Right atrium auricular region (tissue), 2 donors: ENCODE measurements at regions not wholly inside any gene's neighbourhood (a gene's known extent, or its start where the extent isn't known, plus 50 kb on each side); places are given as distances from the start of the nearest gene placed in this dataset.

Experiments used
- DNase-seq: peaks from one replicate; pipeline ENCODE4 v3.0.0-alpha.2; 2019; ENCODE audit warnings: low spot score
- H3K27ac ChIP-seq, 2 donors: fragments of 200-600 bp; sonication (generic); 1 replicate in 1 of 2; 2 replicates in 1 of 2; pipeline ENCODE4 v1.5.1; 2016 to 2019
- H3K27me3 ChIP-seq, 2 donors: fragments of 200-600 bp; sonication (generic); one replicate each; pipeline versions ENCODE4 v1.5.1 to v1.6.0; 2017 to 2019
- H3K36me3 ChIP-seq: fragments of 200-600 bp; sonication (generic); one replicate; pipeline ENCODE4 v1.5.1; 2016
- H3K4me1 ChIP-seq, 2 donors: fragments of 200-600 bp; sonication (generic); one replicate each; pipeline versions ENCODE4 v1.5.1 to v1.6.0; 2017 to 2019
- H3K4me3 ChIP-seq, 2 donors: fragments of 200-600 bp; sonication (generic); 1 replicate in 1 of 2; 2 replicates in 1 of 2; pipeline ENCODE4 v1.5.1; 2017 to 2019; ENCODE audit warnings: mild to moderate bottlenecking in 1 of 2, moderate library complexity in 1 of 2
- H3K9me3 ChIP-seq, 2 donors: fragments of 200-600 bp; sonication (generic); one replicate each; pipeline ENCODE4 v1.5.1; 2019
- CTCF ChIP-seq, 2 donors: fragments of 200-600 bp; sonication (generic); IDR thresholded peaks; one replicate each; pipeline ENCODE4 v1.5.1; 2019; ENCODE audit warnings: antibody characterized with exemption in 2 of 2

- H3K9me3 ChIP-seq: no peaks in the 10 kb centered on the region
- H3K27ac ChIP-seq: no peak overlapping the region
- TF ChIP-seq CTCF (IDR thresholded peaks at IDR 0.05): no peak
- no peaks in the 10 kb centered on the region for H3K27me3 ChIP-seq
- no peak for DNase-seq
- H3K4me3 ChIP-seq: no peak overlapping the region
- H3K36me3 ChIP-seq: no peaks in the 10 kb centered on the region
- no peaks in the 10 kb centered on the region for H3K4me1 ChIP-seq
These were observed 462.6 kb downstream of the TBC1D32 start for GRCh38 chr6:120871416-120872261.

GRCh38 chr6:120869397-120869796 lies 464.9 kb downstream of the TBC1D32 start:
- DNase-seq: no peak
- H3K27ac ChIP-seq: no peak overlapping the region
- H3K4me1 ChIP-seq: no peaks in the 10 kb centered on the region
- no peak for TF ChIP-seq CTCF (IDR thresholded peaks at IDR 0.05)
- H3K4me3 ChIP-seq: no peak overlapping the region
- H3K27me3 ChIP-seq: no peaks in the 10 kb centered on the region
- no peaks in the 10 kb centered on the region for H3K36me3 ChIP-seq
- H3K9me3 ChIP-seq: no peaks in the 10 kb centered on the region

GRCh38 chr6:120857422-120857821 lies 476.9 kb downstream of the TBC1D32 start:
- Histone ChIP-seq H3K9me3 (no peaks in the 10 kb centered on the region), H3K27ac (no peak overlapping the region), H3K4me3 (no peak overlapping the region), H3K27me3 (no peaks in the 10 kb centered on the region), H3K4me1 (no peaks in the 10 kb centered on the region), H3K36me3 (no peaks in the 10 kb centered on the region)
- no peak for DNase-seq
- no peak for TF ChIP-seq CTCF (IDR thresholded peaks at IDR 0.05)

GRCh38 chr6:120854583-120854982 lies 479.7 kb downstream of the TBC1D32 start:
- Histone ChIP-seq H3K4me3 (no peak overlapping the region), H3K36me3 (no peaks in the 10 kb centered on the region), H3K9me3 (no peaks in the 10 kb centered on the region), H3K27me3 (no peaks in the 10 kb centered on the region), H3K4me1 (no peaks in the 10 kb centered on the region), H3K27ac (no peak overlapping the region)
- DNase-seq: no peak
- TF ChIP-seq CTCF (IDR thresholded peaks at IDR 0.05): no peak

- no peak overlapping the region for H3K27ac ChIP-seq
- H3K4me1 ChIP-seq: no peaks in the 10 kb centered on the region
- DNase-seq: no peak
- no peak for TF ChIP-seq CTCF (IDR thresholded peaks at IDR 0.05)
- no peaks in the 10 kb centered on the region for H3K9me3 ChIP-seq
- no peak overlapping the region for H3K4me3 ChIP-seq
- H3K27me3 ChIP-seq: no peaks in the 10 kb centered on the region
- no peaks in the 10 kb centered on the region for H3K36me3 ChIP-seq
These were observed 480.8 kb downstream of the TBC1D32 start for GRCh38 chr6:120853489-120853888.
